ENCODE measurements at regions not wholly inside any gene's neighbourhood (a gene's known extent, or its start where the extent isn't known, plus 50 kb on each side); places are given as distances from the start of the nearest gene placed in this dataset.
"Not testable (repeated sequence)": the region's sequence is repeated elsewhere in the genome, so short reads cannot be mapped to it uniquely, and the experiment has no call there.

GRCh38 chr4:55251896-55252295, 94.1 kb upstream of the SRD5A3 start:
- no peak for DNase-seq

GRCh38 chr4:55253948-55254593, 92.0 kb upstream of the SRD5A3 start:
- no peak for DNase-seq

GRCh38 chr4:55255179-55255578, 90.9 kb upstream of the SRD5A3 start:
- DNase-seq, result no peak

GRCh38 chr4:55256787-55257186, 89.3 kb upstream of the SRD5A3 start:
- no peak for DNase-seq

GRCh38 chr4:55258152-55258865, 87.7 kb upstream of the SRD5A3 start:
- no peak for DNase-seq

- DNase-seq, result no peak
Observed at GRCh38 chr4:55259294-55259693, 86.7 kb upstream of the SRD5A3 start.

- DNase-seq, result no peak
Observed at GRCh38 chr4:55269470-55269869, 76.6 kb upstream of the SRD5A3 start.

GRCh38 chr4:55269995-55270394, 76.0 kb upstream of the SRD5A3 start:
- DNase-seq, result no peak

GRCh38 chr4:55270481-55270880, 75.6 kb upstream of the SRD5A3 start:
- no peak for DNase-seq

GRCh38 chr4:55272102-55272501, 73.9 kb upstream of the SRD5A3 start:
- DNase-seq, result no peak

- no peak for DNase-seq
Observed at GRCh38 chr4:55272589-55272988, 73.5 kb upstream of the SRD5A3 start.

GRCh38 chr4:55277011-55277410, 69.0 kb upstream of the SRD5A3 start:
- DNase-seq, result no peak

GRCh38 chr4:55278316-55278715, 67.7 kb upstream of the SRD5A3 start:
- DNase-seq, result no peak

- DNase-seq, result not testable (repeated sequence)
Observed at GRCh38 chr4:55280474-55280873, 65.6 kb upstream of the SRD5A3 start.

- DNase-seq, result not testable (repeated sequence)
Observed at GRCh38 chr4:55281118-55281683, 64.8 kb upstream of the SRD5A3 start.

- DNase-seq, result no peak
Observed at GRCh38 chr4:55284331-55284730, 61.7 kb upstream of the SRD5A3 start.

GRCh38 chr4:55291227-55291640, 54.8 kb upstream of the SRD5A3 start:
- DNase-seq, result no peak

- no peak for DNase-seq
Observed at GRCh38 chr4:55296096-55296495, 49.9 kb upstream of the SRD5A3 start.
